ENCODE measurements at regions not wholly inside any gene's neighbourhood (a gene's known extent, or its start where the extent isn't known, plus 50 kb on each side); places are given as distances from the start of the nearest gene placed in this dataset.

DNA sequence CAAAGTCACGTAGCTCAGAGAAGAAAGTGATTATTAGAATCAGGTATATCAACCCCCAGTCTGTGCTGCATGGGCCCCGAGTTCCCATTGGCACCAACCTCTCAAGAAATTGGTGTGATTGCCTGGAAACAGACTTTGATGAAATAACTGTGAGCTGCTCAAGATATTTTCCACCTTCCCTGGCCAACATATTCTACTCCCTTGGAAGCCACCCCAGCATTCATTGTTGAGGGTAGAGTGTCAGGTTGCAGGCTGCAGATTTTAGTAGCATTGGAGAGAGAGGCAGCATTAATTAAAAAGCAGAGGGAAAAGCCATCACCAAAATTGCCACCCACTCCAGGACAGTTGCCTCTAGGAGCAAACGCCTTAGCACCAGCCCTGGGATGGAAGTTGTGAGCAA is 154.2 kb upstream of the TNPO1 start:
- ATAC-seq: no peak
- H3K27me3 ChIP-seq: no peaks in the 10 kb centered on the region
- no peak for FAIRE-seq
- H3K4me1 ChIP-seq: no peaks in the 10 kb centered on the region
- H3K36me3 ChIP-seq: no peaks in the 10 kb centered on the region
- TF ChIP-seq, protein P1, sequence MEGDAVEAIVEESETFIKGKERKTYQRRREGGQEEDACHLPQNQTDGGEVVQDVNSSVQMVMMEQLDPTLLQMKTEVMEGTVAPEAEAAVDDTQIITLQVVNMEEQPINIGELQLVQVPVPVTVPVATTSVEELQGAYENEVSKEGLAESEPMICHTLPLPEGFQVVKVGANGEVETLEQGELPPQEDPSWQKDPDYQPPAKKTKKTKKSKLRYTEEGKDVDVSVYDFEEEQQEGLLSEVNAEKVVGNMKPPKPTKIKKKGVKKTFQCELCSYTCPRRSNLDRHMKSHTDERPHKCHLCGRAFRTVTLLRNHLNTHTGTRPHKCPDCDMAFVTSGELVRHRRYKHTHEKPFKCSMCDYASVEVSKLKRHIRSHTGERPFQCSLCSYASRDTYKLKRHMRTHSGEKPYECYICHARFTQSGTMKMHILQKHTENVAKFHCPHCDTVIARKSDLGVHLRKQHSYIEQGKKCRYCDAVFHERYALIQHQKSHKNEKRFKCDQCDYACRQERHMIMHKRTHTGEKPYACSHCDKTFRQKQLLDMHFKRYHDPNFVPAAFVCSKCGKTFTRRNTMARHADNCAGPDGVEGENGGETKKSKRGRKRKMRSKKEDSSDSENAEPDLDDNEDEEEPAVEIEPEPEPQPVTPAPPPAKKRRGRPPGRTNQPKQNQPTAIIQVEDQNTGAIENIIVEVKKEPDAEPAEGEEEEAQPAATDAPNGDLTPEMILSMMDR (IDR thresholded peaks at IDR 0.05): no peak
- no peak overlapping the region for H3K4me3 ChIP-seq
- intact Hi-C loops (cut with DNase I): no loop called here
- DNase-seq: no peak
- 71 to 72% methylated on average over 3 of the region's 3 CpGs for WGBS, 2 donors
- no peaks in the 10 kb centered on the region for H3K9me3 ChIP-seq
- no peak overlapping the region for H3K27ac ChIP-seq

DNA sequence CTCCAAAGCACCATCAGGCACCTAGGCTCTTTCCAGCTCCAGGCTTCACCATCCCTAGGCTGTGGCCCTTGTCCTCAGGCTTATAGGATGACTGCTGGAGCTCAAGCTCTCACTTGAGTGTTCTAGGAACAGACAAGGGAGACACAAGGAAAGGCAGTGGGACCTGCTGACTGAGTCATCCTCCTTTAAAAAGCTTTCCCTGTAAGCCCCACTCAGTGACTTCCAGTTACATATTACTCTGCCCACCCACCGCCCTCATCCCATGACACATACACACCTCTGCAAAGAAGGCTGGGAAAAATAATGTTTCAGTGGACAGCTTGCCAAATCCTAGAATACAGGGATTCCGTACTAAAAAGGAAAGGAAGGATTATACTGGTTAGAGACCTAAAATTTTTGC is 154.2 kb upstream of the ZNF366 start:
- intact Hi-C loops (cut with DNase I): no loop called here
- DNase-seq (no peak), ATAC-seq (no peak), FAIRE-seq (no peak)
- 66 to 74% methylated on average over 2 of the region's 2 CpGs for WGBS, 2 donors
- no peaks in the 10 kb centered on the region for H3K4me1 ChIP-seq
- H3K27me3 ChIP-seq: no peaks in the 10 kb centered on the region
- H3K27ac ChIP-seq: no peak overlapping the region
- TF ChIP-seq, protein P1 (IDR thresholded peaks at IDR 0.05): no peak
- no peak overlapping the region for H3K4me3 ChIP-seq
- no peaks in the 10 kb centered on the region for H3K9me3 ChIP-seq
- H3K36me3 ChIP-seq: no peaks in the 10 kb centered on the region

DNA sequence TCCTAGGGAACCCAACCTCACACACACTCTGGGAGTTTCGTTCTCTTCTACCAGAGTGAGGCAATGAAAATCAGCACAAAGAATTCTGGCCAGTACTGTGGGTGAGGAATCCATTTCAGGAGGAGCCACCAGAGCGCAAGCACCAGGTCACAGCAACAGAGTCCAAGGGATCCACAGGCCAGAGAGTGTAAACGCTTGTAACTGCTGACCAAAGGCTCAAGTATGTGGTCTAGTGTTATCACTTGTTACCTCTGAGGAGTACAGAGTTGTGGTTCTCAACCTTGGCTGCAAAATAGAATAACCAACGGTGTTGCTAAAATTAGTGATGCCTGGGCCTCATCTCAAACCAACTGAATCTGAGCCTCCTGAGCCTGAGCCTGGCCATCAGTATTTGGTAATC is 152.5 kb upstream of the ZNF366 start:
- TF ChIP-seq, protein P1 (IDR thresholded peaks at IDR 0.05): no peak
- no peaks in the 10 kb centered on the region for H3K4me1 ChIP-seq
- no peak for DNase-seq
- ATAC-seq: no peak
- H3K9me3 ChIP-seq: no peaks in the 10 kb centered on the region
- 88% methylated on average over 4 of the region's 4 CpGs for WGBS, 2 donors
- no peak overlapping the region for H3K27ac ChIP-seq
- H3K4me3 ChIP-seq: no peak overlapping the region
- intact Hi-C loops (cut with DNase I): no loop called here
- H3K27me3 ChIP-seq: no peaks in the 10 kb centered on the region
- no peak for FAIRE-seq
- H3K36me3 ChIP-seq: no peaks in the 10 kb centered on the region

DNA sequence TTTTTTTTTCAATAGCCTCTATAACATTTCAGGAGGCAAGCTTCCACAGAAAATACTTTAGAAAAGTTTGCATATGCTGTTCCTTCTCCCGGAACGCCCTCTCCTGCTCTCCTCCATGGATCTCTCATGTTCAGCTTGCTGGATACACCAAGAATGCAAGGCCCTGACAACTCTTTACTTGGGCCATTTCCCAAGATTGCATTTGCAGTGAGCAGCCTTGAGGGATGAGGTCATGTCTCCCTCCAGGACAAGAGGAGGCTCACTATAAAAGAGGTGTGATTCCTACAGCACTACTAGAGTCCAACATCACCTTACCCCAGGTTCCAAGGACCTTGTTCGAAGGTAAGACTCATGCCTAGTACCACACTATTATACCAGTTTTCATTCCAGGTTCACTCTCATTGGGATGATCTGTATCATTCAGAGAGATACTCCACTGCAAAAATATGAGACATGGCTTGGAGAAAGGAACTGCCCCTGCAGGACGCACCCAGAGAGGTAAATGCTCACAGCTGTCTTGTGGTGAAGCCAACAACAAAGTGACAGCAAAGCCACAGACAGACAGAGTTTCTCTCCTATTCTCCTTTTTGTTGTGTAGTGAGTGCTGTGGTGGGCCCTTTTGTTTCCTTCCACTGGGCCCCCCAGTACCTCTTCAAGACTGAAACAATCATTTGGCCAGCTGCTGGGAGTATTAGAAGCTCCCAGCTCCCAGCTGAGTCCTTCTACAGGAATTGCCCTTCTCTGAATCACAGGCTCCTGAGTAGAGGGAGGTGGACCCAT is 151.7 kb upstream of the ZNF366 start:
- H3K9me3 ChIP-seq: no peaks in the 10 kb centered on the region
- H3K4me1 ChIP-seq: no peaks in the 10 kb centered on the region
- DNase-seq (no peak), ATAC-seq (no peak), FAIRE-seq (no peak)
- no peaks in the 10 kb centered on the region for H3K36me3 ChIP-seq
- 77 to 85% methylated on average over 4 of the region's 4 CpGs for WGBS, 2 donors
- no peak overlapping the region for H3K4me3 ChIP-seq
- intact Hi-C loops (cut with DNase I): no loop called here
- H3K27ac ChIP-seq: no peak overlapping the region
- TF ChIP-seq, protein P1 (IDR thresholded peaks at IDR 0.05): no peak
- no peaks in the 10 kb centered on the region for H3K27me3 ChIP-seq

DNA sequence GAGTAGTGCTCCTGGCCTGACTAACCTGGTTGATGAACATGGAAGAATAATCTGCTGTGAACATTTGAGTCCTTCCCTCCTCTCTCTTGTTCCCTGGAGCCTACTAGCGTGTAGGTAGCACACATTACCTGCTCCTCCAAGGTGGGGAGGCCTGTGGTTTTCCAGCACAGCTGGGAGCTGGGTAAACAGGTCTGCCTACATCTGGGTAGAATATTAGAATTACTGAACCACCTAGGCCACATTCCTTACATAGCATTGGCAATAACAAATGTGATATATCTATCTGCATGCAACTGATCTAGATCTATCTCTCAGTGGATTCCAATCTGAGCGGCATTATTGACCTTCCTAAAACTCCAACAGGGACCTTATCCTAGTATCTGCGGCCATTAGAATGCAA is 151.0 kb upstream of the ZNF366 start:
- DNase-seq: no peak
- H3K27me3 ChIP-seq: no peaks in the 10 kb centered on the region
- TF ChIP-seq, protein P1 (IDR thresholded peaks at IDR 0.05): no peak

More for the DNA sequence above, 151.0 kb upstream of the ZNF366 start:
- ATAC-seq (no peak), FAIRE-seq (no peak)
- no peaks in the 10 kb centered on the region for H3K9me3 ChIP-seq
- no peaks in the 10 kb centered on the region for H3K4me1 ChIP-seq
- H3K27ac ChIP-seq: no peak overlapping the region
- H3K4me3 ChIP-seq: no peak overlapping the region
- WGBS, 2 donors: 79 to 81% methylated on average over 3 of the region's 3 CpGs
- H3K36me3 ChIP-seq: no peaks in the 10 kb centered on the region
- intact Hi-C loops (cut with DNase I): no loop called here
